Amygdala (tissue), 56 donors: ENCODE measurements at regions not wholly inside any gene's neighbourhood (a gene's known extent, or its start where the extent isn't known, plus 50 kb on each side); places are given as distances from the start of the nearest gene placed in this dataset.
A peak's percentile ranks its signal among the peaks of the same experiment; 100 is the strongest.
"Not testable (repeated sequence)": the region's sequence is repeated elsewhere in the genome, so short reads cannot be mapped to it uniquely, and the experiment has no call there.

Experiments
- DNase-seq, 56 donors: peaks; one replicate each; lab custom pipeline; 2025; lab: John Stamatoyannopoulos, UW

DNA sequence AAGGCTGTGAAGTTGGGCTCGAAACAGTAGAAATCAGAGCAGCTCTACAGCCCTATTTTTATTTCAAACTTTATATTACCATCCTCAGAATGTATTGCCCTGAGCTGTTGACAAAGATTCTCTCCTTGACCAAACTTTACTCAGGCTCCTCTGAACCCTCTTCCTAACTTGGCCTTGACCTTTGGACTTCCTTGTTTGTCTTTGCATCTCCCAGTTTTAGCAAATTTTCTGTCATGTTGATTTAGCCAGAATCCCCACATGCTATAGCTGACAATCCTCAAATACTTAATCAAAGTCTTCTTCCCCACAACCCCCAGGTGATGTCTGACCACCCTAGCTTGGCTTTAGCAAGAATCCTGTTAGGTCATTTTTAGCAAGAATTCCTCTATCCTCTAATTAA is 87.4 kb upstream of the GRIN2A start:
- DNase-seq = no peak

DNA sequence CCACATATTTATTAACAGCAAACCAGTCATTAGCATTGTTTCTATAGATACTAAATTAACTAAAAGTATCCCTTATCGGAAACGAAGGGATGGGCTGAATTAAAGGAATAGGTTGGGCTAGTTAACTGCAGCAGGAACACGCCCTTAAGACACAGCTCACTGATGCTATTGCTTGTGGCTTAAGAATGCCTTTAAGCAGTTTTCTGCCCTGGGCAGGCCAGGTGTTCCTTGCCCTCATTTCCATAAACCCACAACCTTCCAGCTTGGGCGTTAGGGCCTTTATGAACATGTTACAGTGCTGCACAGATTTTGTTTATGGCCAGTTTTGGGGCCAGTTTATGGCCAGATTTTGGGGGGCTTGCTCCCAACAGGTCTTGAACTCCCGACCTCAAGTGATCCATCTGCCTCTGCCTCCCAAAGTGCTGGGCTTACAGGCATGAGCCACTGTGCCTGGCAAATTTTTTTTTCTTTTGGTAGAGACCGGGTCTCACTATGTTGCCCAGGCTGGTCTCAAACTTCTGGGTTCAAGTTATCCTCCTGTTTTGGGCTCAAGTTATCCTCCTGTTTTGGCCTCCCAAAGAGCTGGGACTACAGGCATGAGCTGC is 90.1 kb upstream of the GRIN2A start:
- DNase-seq = not testable (repeated sequence)

- not testable (repeated sequence) for DNase-seq
These were observed 93.2 kb upstream of the GRIN2A start for GRCh38 chr16:10275214-10275996.

DNA sequence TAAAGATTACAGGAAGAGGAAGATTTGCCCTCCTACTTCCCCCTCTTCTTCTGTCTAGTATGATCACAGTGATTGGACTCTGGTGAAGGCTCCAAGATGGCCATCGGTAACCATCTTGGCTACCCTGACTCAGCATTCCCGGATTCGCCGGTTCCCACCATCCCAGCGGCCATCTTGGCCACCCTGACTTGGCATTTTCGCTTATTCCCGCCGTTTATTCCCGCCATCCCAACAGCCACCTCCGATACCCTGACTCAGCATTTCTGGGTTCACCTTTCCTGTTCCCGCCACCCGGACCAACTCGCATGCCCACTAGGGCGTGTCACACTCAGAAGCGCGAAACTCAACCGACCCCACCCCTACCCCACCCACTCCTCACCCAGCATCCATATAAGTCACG is 95.4 kb upstream of the GRIN2A start:
- DNase-seq = no peak

DNA sequence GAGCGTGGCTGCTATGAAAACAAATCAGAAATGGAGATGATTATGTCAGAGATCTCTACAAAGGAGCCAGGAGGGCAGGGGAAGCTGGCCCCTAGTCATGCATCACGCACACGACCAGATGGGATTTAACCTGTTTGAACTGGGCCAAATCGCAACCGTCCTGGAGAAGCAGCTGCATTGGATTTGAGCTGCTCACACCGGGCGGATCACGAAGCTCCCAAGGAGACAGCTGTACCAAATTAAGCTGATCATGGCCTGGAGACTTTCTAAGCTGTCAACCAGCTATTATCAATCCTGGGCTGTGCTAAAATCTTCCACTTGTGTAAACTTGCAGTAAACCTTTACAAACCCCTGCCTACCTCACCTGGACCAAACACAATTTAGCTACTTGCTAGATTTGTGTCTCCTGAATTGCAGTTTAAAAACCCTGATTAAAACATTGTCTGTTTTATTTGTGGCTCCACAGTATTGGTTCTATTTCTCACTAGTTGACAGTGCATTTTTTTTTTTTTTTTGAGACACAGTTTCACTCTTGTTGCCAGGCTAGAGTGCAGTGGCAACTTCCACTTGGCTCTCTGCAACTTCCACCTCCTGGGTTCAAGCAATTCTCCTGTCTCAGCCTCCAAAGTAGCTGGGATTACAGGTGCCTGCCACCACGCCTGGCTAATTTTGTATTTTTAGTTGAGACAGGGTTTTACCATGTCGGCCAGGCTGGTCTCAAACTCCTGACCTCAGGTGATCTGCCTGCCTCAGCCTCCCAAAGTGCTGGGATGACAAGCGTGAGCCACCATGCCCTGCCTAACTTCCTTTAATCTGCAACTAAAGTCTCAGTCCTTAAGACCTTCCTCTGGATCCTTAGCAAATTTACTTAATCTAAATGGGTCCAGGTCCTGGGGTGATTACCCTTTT is 98.3 kb upstream of the GRIN2A start:
- no peak for DNase-seq

- no peak for DNase-seq
These were observed 100.1 kb upstream of the GRIN2A start for GRCh38 chr16:10282367-10282766.

- DNase-seq = not testable (repeated sequence)
These were observed 101.0 kb upstream of the GRIN2A start for GRCh38 chr16:10283246-10283645.

DNA sequence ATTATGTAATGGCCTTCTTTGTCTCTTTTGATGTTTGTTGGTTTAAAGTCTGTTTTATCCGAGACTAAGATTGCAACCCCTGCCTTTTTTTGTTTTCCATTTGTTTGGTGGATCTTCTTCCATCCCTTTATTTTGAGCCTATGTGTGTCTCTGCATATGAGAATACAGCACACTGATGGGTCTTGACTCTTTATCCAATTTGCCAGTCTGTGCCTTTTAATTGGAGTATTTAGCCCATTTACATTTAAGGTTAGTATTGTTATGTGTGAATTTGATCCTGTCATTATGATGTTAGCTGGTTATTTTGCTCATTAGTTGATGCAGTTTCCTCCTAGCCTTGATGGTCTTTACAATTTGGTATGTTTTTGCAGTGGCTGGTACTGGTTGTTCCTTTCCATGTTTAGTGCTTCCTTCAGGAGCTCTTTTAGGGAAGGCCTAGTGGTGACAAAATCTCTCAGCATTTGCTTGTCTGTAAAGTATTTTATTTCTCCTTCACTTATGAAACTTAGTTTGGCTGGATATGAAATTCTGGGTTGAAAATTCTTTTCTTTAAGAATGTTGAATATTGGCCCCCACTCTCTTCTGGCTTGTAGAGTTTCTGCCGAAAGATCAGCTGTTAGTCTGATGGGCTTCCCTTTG is 95.3 kb upstream of the ATF7IP2 start:
- DNase-seq = not testable (repeated sequence)

DNA sequence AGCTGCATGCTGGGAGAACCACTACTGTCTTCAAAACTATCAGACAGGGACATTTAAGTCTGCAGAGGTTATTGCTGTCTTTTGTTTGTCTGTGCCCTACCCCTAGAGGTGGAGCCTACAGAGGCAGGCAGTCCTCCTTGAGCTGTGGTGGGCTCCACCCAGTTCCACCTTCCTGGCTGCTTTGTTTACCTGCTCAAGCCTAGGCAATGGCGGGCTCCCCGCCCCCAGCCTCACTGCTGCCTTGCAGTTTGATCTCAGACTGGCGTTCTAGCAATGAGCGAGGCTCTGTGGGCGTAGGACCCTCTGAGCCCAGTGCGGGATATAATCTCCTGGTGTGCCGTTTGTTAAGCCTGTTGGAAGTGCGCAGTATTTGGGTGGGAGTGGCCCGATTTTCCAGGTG is 93.7 kb upstream of the ATF7IP2 start:
- DNase-seq = not testable (repeated sequence)

GRCh38 chr16:10292976-10293375 is 92.9 kb upstream of the ATF7IP2 start:
- not testable (repeated sequence) for DNase-seq

GRCh38 chr16:10294153-10294552 is 91.7 kb upstream of the ATF7IP2 start:
- not testable (repeated sequence) for DNase-seq

GRCh38 chr16:10296956-10297340 is 88.9 kb upstream of the ATF7IP2 start:
- no peak for DNase-seq

DNA sequence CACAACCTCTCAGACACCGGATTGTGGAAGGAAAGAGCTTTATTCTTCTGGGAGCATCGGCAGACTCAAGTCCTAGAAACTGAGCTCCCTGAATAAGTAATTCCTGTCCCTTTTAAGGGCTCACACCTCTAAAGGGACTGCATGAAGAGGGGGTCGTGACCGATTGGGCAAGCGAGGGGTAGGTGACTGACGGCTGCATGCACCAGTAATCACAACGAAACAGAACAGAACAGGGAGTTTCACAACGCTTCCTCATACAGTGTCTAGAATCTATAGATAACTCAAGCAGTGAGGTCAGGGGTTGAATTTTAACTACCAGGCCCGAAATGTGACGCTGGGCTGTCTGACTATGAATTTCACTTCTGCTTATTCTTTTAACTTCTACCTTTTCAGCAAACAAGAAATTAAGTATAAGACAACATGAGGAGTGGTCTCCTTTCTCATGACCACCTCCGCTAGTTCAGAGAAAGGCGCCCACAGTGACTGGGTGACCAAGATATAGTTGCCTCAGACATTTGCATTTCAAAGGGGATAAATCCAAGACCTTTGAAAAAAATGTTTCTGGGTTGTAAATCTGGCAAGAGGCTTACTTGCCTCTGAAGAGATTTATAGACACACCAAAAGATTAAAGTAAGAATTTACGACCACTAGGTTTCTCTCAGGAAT is 88.4 kb upstream of the ATF7IP2 start:
- DNase-seq = peak in 27 of 56 donors; percentile 0 to 49 (median 7)

GRCh38 chr16:10300905-10301304 is 85.0 kb upstream of the ATF7IP2 start:
- no peak for DNase-seq

DNA sequence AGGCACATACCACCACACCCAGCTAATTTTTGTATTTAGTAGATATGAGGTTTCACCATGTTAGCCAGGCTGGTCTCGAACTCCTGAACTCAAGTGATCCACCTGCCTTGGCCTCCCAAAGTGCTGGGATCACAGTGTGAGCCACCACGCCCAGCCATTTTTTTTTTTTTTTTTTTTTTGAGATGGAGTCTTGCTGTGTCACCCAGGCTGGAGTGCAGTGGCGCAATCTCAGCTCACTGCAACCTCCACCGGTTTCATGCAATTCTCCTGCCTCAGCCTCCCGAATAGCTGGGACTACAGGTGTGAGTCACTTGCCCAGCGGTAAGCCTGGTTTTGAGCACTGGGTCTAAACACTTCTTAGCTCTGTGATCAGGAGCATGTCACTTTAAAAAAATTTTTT is 84.3 kb upstream of the ATF7IP2 start:
- not testable (repeated sequence) for DNase-seq

- DNase-seq = no peak
These were observed 79.9 kb upstream of the ATF7IP2 start for GRCh38 chr16:10305912-10306311.

- DNase-seq = no peak
These were observed 77.3 kb upstream of the ATF7IP2 start for GRCh38 chr16:10308305-10309193.

DNA sequence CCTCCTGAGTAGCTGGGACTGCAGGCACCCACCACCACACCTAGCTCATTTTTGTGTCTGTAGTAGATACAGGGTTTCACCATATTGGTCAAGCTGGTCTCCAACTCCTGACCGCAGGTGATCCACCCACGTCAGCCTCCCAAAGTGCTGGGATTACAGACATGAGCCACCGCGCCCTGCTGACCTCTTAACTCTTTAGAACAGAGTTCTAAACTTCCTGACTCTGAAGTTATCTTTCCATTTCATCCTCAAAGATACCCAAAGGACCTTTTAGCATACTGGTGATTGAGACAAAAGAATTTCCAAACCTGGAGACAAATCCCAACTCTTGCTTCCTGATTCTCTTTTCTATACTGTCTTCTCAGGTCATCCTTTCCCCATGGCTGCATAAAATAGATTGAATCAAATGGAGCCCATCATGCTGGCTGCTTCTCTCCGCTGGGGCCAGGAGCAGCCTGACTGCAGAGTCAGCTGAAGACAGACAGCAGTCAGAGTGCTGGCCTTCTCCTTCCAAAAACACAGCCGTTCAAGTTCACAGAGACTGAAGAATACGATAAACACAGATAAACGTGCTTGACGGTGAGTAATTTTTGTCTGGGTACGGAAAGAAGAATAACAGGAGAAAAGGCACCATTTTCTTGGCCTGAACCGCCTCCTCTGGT is 76.5 kb upstream of the ATF7IP2 start:
- no peak for DNase-seq

DNA sequence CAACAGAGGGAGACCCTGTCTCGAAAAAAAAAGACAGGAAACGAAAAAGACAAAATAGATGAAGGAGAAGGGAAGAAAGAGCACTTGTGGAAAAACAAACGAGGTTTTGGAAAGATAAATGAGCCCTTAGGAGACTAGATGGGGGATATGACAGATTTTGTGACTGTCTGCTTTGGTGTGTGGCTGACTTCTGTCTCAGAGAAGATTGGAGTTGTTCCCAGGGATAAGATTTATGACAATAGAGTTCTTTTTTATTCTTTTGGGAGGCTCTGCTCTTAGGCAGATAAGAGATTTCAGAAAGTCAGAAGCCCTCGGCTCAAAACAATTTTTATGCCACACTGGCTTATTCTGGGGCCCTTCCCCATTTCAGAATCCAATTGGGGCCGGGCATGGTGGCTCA is 73.9 kb upstream of the ATF7IP2 start:
- no peak for DNase-seq
